ENCODE measurements at regions not wholly inside any gene's neighbourhood (a gene's known extent, or its start where the extent isn't known, plus 50 kb on each side); places are given as distances from the start of the nearest gene placed in this dataset.
A peak's percentile ranks its signal among the peaks of the same experiment; 100 is the strongest.

- no peak for DNase-seq (ENCODE audit: low spot score)
- Histone ChIP-seq H3K4me3 (no peak overlapping the region), H3K27ac (peak overlapping the region; percentile 81 to 84)
- TF ChIP-seq CTCF (IDR thresholded peaks at IDR 0.05): no peak
These were observed 131.4 kb downstream of the CHSY1 start for GRCh38 chr15:101120473-101120872.

Measured in coronary artery (tissue), 2 donors.